K562 (cell line): ENCODE measurements at regions not wholly inside any gene's neighbourhood (a gene's known extent, or its start where the extent isn't known, plus 50 kb on each side); places are given as distances from the start of the nearest gene placed in this dataset.

Experiments
- L3MBTL2 ChIP-seq: fragments of 450-650 bp; IDR thresholded peaks from 2 replicates; pipeline ENCODE4 v1.6.1; 2016; ENCODE audit warnings: mild to moderate bottlenecking, moderate library complexity
- NR0B1 ChIP-seq: fragments of 450-650 bp; IDR thresholded peaks from one replicate; pipeline ENCODE4 v1.6.1; 2018; ENCODE audit warnings: mild to moderate bottlenecking, moderate library complexity; ENCODE audit not compliant: partially characterized antibody
- POLR3A ChIP-seq: IDR thresholded peaks from 2 replicates; pipeline ENCODE4 v1.6.1; 2011; ENCODE audit warnings: borderline replicate concordance, mild to moderate bottlenecking, moderate library complexity; ENCODE audit not compliant: insufficient read length, insufficient read depth; ENCODE audit errors: extremely low read depth
- SAFB ChIP-seq: fragments of 200-400 bp; formaldehyde crosslinking; IDR thresholded peaks from 2 replicates; pipeline ENCODE4 v1.6.1; 2017; ENCODE audit warnings: low read depth, low read length, borderline replicate concordance
- SNRNP70 ChIP-seq: fragments of 200-400 bp; formaldehyde crosslinking; optimal IDR thresholded peaks from 2 replicates; pipeline ENCODE3; 2017; ENCODE audit warnings: low read depth, low read length
- ZNF592 ChIP-seq: fragments of 450-650 bp; IDR thresholded peaks from 2 replicates; pipeline ENCODE4 v1.6.1; 2017; ENCODE audit warnings: antibody characterized with exemption, mild to moderate bottlenecking
- TF ChIP-seq, protein P1 (sequence below), 3 experiments: fragments of 200-800 bp in 1 of 3; fragments of 250-450 bp in 1 of 3; fragments of 450-650 bp in 1 of 3; sonication (Bioruptor Pico) in 1 of 3; sonication (Bioruptor generic) in 1 of 3; formaldehyde crosslinking in 1 of 3; IDR thresholded peaks; 2 replicates each; pipeline versions ENCODE4 v1.6.1 to v1.8.0; 2016 to 2022; ENCODE audit warnings: mild to moderate bottlenecking in 2 of 3, missing genetic modification characterization in 2 of 3, missing compliant biosample characterization in 1 of 3, moderate library complexity in 1 of 3

DNA sequence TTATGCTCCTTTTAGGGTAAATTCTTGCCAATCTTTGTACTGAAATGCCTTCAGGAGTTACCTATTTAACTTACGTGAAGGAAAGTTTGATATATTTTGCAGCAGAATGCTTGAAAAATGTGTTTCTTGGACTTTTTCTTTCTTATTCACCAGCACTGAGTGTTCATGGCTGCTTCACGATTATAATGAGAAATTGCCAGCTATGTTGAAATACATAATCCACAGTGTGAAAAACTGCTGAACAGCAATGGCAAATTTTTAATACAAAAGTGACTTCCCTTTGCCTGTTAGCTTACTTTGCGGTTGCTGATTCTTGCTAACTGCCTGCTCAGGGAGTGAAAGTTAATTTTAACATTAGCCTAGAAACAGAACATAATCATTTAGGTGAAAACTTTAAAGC is 153.8 kb upstream of the SLC4A4 start (continued):
- TF ChIP-seq ZNF592: no peak
- TF ChIP-seq SNRNP70: no peak
- no peak for TF ChIP-seq NR0B1
- TF ChIP-seq, protein P1, sequence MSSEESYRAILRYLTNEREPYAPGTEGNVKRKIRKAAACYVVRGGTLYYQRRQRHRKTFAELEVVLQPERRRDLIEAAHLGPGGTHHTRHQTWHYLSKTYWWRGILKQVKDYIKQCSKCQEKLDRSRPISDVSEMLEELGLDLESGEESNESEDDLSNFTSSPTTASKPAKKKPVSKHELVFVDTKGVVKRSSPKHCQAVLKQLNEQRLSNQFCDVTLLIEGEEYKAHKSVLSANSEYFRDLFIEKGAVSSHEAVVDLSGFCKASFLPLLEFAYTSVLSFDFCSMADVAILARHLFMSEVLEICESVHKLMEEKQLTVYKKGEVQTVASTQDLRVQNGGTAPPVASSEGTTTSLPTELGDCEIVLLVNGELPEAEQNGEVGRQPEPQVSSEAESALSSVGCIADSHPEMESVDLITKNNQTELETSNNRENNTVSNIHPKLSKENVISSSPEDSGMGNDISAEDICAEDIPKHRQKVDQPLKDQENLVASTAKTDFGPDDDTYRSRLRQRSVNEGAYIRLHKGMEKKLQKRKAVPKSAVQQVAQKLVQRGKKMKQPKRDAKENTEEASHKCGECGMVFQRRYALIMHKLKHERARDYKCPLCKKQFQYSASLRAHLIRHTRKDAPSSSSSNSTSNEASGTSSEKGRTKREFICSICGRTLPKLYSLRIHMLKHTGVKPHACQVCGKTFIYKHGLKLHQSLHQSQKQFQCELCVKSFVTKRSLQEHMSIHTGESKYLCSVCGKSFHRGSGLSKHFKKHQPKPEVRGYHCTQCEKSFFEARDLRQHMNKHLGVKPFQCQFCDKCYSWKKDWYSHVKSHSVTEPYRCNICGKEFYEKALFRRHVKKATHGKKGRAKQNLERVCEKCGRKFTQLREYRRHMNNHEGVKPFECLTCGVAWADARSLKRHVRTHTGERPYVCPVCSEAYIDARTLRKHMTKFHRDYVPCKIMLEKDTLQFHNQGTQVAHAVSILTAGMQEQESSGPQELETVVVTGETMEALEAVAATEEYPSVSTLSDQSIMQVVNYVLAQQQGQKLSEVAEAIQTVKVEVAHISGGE (CRISPR knock-in tag; IDR thresholded peaks at IDR 0.05): no peak
- TF ChIP-seq POLR3A: no peak
- TF ChIP-seq SAFB: no peak
- TF ChIP-seq L3MBTL2: no peak
- TF ChIP-seq, all 486 proteins: peak for 0
